GM23248 (cell line): ENCODE measurements at regions not wholly inside any gene's neighbourhood (a gene's known extent, or its start where the extent isn't known, plus 50 kb on each side); places are given as distances from the start of the nearest gene placed in this dataset.
"Not testable (repeated sequence)": the region's sequence is repeated elsewhere in the genome, so short reads cannot be mapped to it uniquely, and the experiment has no call there.

Source experiments
- DNase-seq: peaks from one replicate; pipeline ENCODE4 v3.0.0-alpha.2; 2015
- H2AFZ ChIP-seq: fragments of 200-600 bp; sonication (generic); 2 replicates; pipeline ENCODE4 v1.6.1; 2016; ENCODE audit warnings: antibody characterized with exemption
- H3F3A ChIP-seq: fragments of 200-600 bp; sonication (generic); 2 replicates; pipeline ENCODE4 v1.6.1; 2016; ENCODE audit warnings: mild to moderate bottlenecking, antibody characterized with exemption, mixed run types; ENCODE audit not compliant: insufficient read depth
- H3K27ac ChIP-seq: fragments of 200-600 bp; sonication (generic); 2 replicates; pipeline ENCODE4 v1.5.1; 2016; ENCODE audit warnings: mild to moderate bottlenecking
- H3K27me3 ChIP-seq: fragments of 200-600 bp; sonication (generic); replicated peaks from 2 replicates; pipeline ENCODE4 v1.6.1; 2016; ENCODE audit warnings: mild to moderate bottlenecking; ENCODE audit not compliant: insufficient read depth
- H3K36me3 ChIP-seq: fragments of 200-600 bp; sonication (generic); 2 replicates; pipeline ENCODE4 v1.6.1; 2016; ENCODE audit warnings: low read depth, mild to moderate bottlenecking
- H3K4me1 ChIP-seq: fragments of 200-600 bp; sonication (generic); 2 replicates; pipeline ENCODE4 v1.6.1; 2016; ENCODE audit warnings: mild to moderate bottlenecking; ENCODE audit not compliant: insufficient read depth
- H3K4me2 ChIP-seq: fragments of 200-600 bp; sonication (generic); one replicate; pipeline ENCODE4 v1.6.1; 2016; ENCODE audit warnings: mild to moderate bottlenecking; ENCODE audit not compliant: unreplicated experiment
- H3K4me3 ChIP-seq: fragments of 200-600 bp; sonication (generic); 2 replicates; pipeline ENCODE4 v1.5.1; 2016; ENCODE audit warnings: mild to moderate bottlenecking
- H3K79me2 ChIP-seq: fragments of 200-600 bp; sonication (generic); 2 replicates; pipeline ENCODE4 v1.6.1; 2016; ENCODE audit warnings: mild to moderate bottlenecking; ENCODE audit not compliant: insufficient read depth
- H3K9ac ChIP-seq: fragments of 200-600 bp; sonication (generic); 2 replicates; pipeline ENCODE4 v1.6.1; 2016; ENCODE audit warnings: mild to moderate bottlenecking
- H3K9me2 ChIP-seq: fragments of 200-600 bp; sonication (generic); 2 replicates; pipeline ENCODE4 v1.6.1; 2016; ENCODE audit warnings: mixed run types, mild to moderate bottlenecking, moderate library complexity; ENCODE audit not compliant: insufficient read depth
- H3K9me3 ChIP-seq: fragments of 200-600 bp; sonication (generic); one replicate; pipeline ENCODE4 v1.6.1; 2017; ENCODE audit warnings: low read depth
- H4K20me1 ChIP-seq: fragments of 200-600 bp; sonication (generic); 2 replicates; pipeline ENCODE4 v1.6.0; 2016; ENCODE audit not compliant: insufficient read depth
- EZH2 ChIP-seq: fragments of 200-600 bp; sonication (generic); IDR thresholded peaks from 2 replicates; pipeline ENCODE4 v1.6.1; 2018; ENCODE audit warnings: antibody characterized with exemption, mild to moderate bottlenecking; ENCODE audit not compliant: insufficient read depth, poor library complexity, severe bottlenecking
- EZH2phosphoT487 ChIP-seq: fragments of 200-600 bp; sonication (generic); IDR thresholded peaks from 2 replicates; pipeline ENCODE4 v1.6.1; 2018; ENCODE audit warnings: antibody characterized with exemption, moderate library complexity, mild to moderate bottlenecking, low read depth; ENCODE audit not compliant: insufficient read depth
- WGBS, 2 experiments: methylation state at CpG; one replicate each; pipeline ENCODE4 v1.1.6; 2015 to 2017; ENCODE audit warnings: low lambda C conversion rate in 2 of 2, low coverage in 1 of 2; ENCODE audit errors: missing lambda C conversion rate in 2 of 2; 5-methylcytosine and 5-hydroxymethylcytosine counted together
- in situ Hi-C: fragments of 300-500 bp; cut with MboI; formaldehyde crosslinking; loops from 2 replicates; pipeline ENCODE4 v1.15.0; 2020

DNA sequence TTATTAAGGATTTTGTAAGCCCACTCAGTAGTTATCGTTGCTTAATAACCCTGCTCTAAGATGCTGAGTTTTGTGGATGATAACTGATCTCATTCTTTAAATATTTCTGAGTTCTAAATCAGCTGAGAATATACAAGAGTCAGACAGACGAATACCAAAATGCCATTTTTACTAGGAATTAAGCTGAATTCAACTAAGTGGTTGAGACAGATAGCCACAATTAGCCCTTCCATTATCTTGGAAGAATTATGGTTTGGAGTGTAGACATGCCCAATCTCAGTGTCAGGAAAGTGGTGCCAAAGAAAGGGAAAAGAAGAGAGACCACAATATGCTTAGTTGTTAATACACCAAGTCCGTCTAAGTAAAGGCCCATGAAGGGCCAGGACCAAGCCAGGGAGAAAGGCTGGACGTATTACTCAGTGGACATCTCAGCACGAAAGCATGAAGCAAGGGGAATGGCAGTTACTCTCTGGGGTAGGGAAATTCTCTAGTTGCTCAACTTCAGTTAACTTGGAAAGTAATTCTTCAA is 58.6 kb downstream of the KCNA5 start:
- Histone ChIP-seq H4K20me1 (no peaks in the 10 kb centered on the region), H3K9me3 (no peaks in the 10 kb centered on the region), H3K9ac (peak overlapping the region; percentile 47), H3K79me2 (no peaks in the 10 kb centered on the region), H3K9me2 (no peaks in the 10 kb centered on the region), H3K4me2 (peak overlapping the region; percentile 75), H3K27me3 (no peaks in the 10 kb centered on the region), H3K36me3 (no peaks in the 10 kb centered on the region), H3K4me3 (peak overlapping the region; percentile 46), H2AFZ (peak overlapping the region; percentile 73), H3K4me1 (peaks cover 34% of the 10 kb centered on the region), H3K27ac (peak overlapping the region; percentile 91), H3F3A (peaks cover 38% of the 10 kb centered on the region)
- DNase-seq: peak; percentile 91
- TF ChIP-seq EZH2phosphoT487 (peak; percentile 78; the same call in 1 of the 2 replicates), EZH2 (no peak)
- in situ Hi-C loops: no loop called here
- 6 to 11% methylated on average over 5 of the region's 5 CpGs for WGBS, 2 experiments

DNA sequence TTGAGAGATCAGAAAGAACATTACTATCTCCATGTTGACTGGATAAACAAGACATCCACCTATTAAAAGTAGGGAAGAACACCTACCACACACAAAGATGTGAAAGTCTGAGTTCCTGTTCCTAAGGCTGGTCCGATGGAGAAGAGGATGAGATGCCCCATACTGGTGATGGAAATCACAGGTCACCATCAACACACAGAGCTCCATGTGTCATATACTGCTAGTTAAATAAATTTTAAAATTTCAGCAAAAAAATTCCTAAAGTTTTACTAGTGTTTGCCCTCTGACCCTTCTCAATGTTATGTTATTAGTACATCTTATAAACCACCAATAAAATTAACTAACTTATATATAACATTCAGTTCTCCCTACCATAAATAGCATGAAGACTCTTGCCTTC is 59.1 kb downstream of the KCNA5 start:
- H2AFZ ChIP-seq: peak overlapping the region; percentile 73; the same call in 1 of the 2 replicates
- peak; percentile 63 for DNase-seq
- in situ Hi-C loops: no loop called here

DNA sequence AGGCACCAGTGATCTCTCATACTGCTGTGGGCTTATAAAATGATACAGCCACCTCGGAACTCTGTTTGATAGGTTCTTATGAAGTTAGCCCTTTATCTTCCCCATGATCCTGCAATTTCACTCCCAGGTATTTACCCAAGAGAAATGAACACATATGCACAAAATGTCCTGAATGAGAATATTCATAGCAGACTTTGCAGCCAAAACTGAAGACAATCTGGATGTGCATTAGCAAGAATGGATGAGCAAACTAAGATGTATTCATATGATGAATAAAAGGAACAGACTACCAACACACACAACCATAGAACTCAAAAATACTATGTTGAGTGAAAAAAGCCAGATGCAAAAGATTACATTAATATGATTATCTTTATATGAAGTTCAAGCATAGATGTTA is 66.7 kb downstream of the KCNA5 start:
- Histone ChIP-seq H4K20me1 (no peaks in the 10 kb centered on the region), H3K9ac (no peak overlapping the region), H3K4me1 (no peaks in the 10 kb centered on the region), H3K4me2 (no peak overlapping the region), H3K9me2 (no peaks in the 10 kb centered on the region), H3K9me3 (no peaks in the 10 kb centered on the region), H3F3A (no peaks in the 10 kb centered on the region), H3K4me3 (no peak overlapping the region), H3K27ac (no peak overlapping the region), H3K36me3 (no peaks in the 10 kb centered on the region), H3K27me3 (no peaks in the 10 kb centered on the region), H3K79me2 (no peaks in the 10 kb centered on the region), H2AFZ (no peak overlapping the region)
- in situ Hi-C loops: no loop called here
- 76 to 79% methylated on average over 1 of the region's 1 CpG for WGBS, 2 experiments
- TF ChIP-seq EZH2 (no peak), EZH2phosphoT487 (no peak)
- no peak for DNase-seq

More for the DNA sequence above, 59.1 kb downstream of the KCNA5 start:
- H3K36me3 ChIP-seq: no peaks in the 10 kb centered on the region
- no peaks in the 10 kb centered on the region for H3K27me3 ChIP-seq
- TF ChIP-seq EZH2phosphoT487 (no peak), EZH2 (no peak)
- H3K9ac ChIP-seq: peak overlapping the region; percentile 47; the same call in 1 of the 2 replicates
- H3K79me2 ChIP-seq: no peaks in the 10 kb centered on the region
- H3K4me3 ChIP-seq: no peak overlapping the region
- no peaks in the 10 kb centered on the region for H4K20me1 ChIP-seq
- H3K9me2 ChIP-seq: no peaks in the 10 kb centered on the region
- no peaks in the 10 kb centered on the region for H3K9me3 ChIP-seq
- H3K4me1 ChIP-seq: peaks cover 34% of the 10 kb centered on the region
- peak overlapping the region; percentile 91 for H3K27ac ChIP-seq
- 71% methylated on average over 1 of the region's 1 CpG for WGBS, 2 experiments
- peaks cover 38% of the 10 kb centered on the region for H3F3A ChIP-seq
- H3K4me2 ChIP-seq: peak overlapping the region; percentile 75

DNA sequence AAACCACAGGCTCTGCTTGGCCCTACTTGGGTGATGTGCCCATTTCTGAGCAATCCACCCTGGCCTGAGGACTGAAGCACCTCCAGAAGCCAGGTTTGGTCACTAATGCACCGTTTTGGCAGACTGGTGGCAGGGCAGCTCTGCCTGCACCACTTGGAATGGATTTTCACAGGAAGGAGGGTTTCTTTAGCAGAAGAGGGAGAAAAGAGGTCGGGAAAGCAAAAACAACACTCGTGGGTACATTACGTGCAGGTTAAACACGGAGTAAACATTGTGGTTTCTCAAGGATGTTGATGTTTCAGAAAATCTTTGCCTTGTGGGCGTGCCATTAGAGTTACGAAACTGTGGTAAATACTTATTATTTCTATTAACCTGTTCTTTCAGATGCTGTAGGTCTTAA is 70.8 kb downstream of the KCNA5 start:
- Histone ChIP-seq H3K9me2 (no peaks in the 10 kb centered on the region), H3K27ac (no peak overlapping the region), H3K27me3 (no peaks in the 10 kb centered on the region), H2AFZ (no peak overlapping the region), H3K4me3 (no peak overlapping the region), H3K9me3 (no peaks in the 10 kb centered on the region), H3F3A (no peaks in the 10 kb centered on the region), H3K9ac (no peak overlapping the region), H3K36me3 (no peaks in the 10 kb centered on the region), H3K4me2 (no peak overlapping the region), H3K79me2 (no peaks in the 10 kb centered on the region), H4K20me1 (no peaks in the 10 kb centered on the region), H3K4me1 (no peaks in the 10 kb centered on the region)
- in situ Hi-C loops: no loop called here
- no peak for DNase-seq
- no peak for TF ChIP-seq EZH2phosphoT487
- TF ChIP-seq EZH2: no peak
- 75 to 78% methylated on average over 7 of the region's 7 CpGs for WGBS, 2 experiments

DNA sequence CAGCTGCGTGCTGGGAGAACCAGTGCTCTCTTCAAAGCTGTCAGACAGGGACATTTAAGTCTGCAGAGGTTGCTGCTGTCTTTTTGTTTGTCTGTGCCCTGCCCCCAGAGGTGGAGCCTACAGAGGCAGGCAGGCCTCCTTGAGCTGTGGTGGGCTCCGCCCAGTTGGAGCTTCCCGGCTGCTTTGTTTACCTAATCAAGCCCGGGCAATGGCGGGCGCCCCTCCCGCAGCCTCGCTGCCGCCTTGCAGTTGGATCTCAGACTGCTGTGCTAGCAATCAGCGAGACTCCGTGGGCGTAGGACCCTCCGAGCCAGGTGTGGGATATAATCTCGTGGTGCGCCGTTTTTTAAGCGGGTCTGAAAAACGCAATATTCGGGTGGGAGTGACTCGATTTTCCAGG is 78.1 kb downstream of the KCNA5 start:
- WGBS, 2 experiments: 72 to 95% methylated on average over 4 to 12 of the region's 20 CpGs
- H3K79me2 ChIP-seq, H3K4me2 ChIP-seq, H3K9me3 ChIP-seq, H3K4me3 ChIP-seq, in situ Hi-C loops, DNase-seq, H4K20me1 ChIP-seq, H3F3A ChIP-seq, H3K9me2 ChIP-seq, H3K36me3 ChIP-seq, H3K4me1 ChIP-seq, H3K27ac ChIP-seq, H3K9ac ChIP-seq, H3K27me3 ChIP-seq, H2AFZ ChIP-seq: not testable (repeated sequence)

DNA sequence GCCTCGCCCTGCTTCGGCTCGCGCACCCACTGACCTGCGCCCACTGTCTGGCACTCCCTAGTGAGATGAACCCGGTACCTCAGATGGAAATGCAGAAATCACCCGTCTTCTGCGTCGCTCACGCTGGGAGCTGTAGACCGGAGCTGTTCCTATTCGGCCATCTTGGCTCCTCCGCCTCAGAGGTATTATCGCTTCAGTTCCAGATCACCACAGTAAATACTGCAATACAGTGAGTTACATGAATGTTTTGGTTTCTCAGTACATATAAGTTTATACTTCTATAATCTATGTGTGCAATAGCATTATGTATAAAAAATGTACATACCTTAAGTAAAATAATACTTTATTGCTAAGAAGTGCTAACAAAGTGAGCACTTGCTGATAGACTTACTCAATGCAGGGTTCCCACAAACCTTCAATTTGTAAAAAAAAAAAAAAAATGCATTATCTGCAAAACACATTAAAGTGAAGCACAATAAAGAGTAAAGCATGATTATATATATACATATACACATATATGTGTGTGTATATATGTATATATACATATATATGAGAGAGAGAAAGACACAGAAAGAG is 78.7 kb downstream of the KCNA5 start:
- H3K4me3 ChIP-seq, H3K9me2 ChIP-seq, H3K79me2 ChIP-seq, H4K20me1 ChIP-seq, H3K36me3 ChIP-seq, H2AFZ ChIP-seq, H3F3A ChIP-seq, H3K9me3 ChIP-seq, in situ Hi-C loops, DNase-seq, H3K9ac ChIP-seq, H3K4me1 ChIP-seq, H3K4me2 ChIP-seq, H3K27ac ChIP-seq, H3K27me3 ChIP-seq: not testable (repeated sequence)
- 84 to 89% methylated on average over 8 to 9 of the region's 14 CpGs for WGBS, 2 experiments
